Gastrocnemius medialis (tissue), 4 donors: ENCODE measurements at regions not wholly inside any gene's neighbourhood (a gene's known extent, or its start where the extent isn't known, plus 50 kb on each side); places are given as distances from the start of the nearest gene placed in this dataset.

ENCODE experiments used
- ATAC-seq, 2 donors: fragments of 150-250 bp; one replicate each; pipeline ENCODE4 v1.9.1; 2016
- DNase-seq, 2 donors: peaks; one replicate each; pipeline ENCODE4 v3.0.0-alpha.2; 2019
- H3K27ac ChIP-seq, 4 donors: fragments of 200-600 bp; sonication (generic); 1 replicate in 1 of 4; 2 replicates in 3 of 4; pipeline ENCODE4 v1.5.1; 2016 to 2018; ENCODE audit warnings: mild to moderate bottlenecking in 2 of 4, moderate library complexity in 1 of 4
- H3K27me3 ChIP-seq, 3 donors: fragments of 200-600 bp; sonication (generic) in 2 of 3; 1 replicate in 1 of 3; 2 replicates in 2 of 3; pipeline versions ENCODE4 v1.5.1 to v1.6.0; 2016 to 2019; ENCODE audit warnings: mild to moderate bottlenecking in 1 of 3, moderate library complexity in 1 of 3
- H3K36me3 ChIP-seq, 2 donors: fragments of 200-600 bp; sonication (generic) in 1 of 2; one replicate each; pipeline ENCODE4 v1.5.1; 2017 to 2018
- H3K4me1 ChIP-seq, 2 donors: fragments of 200-600 bp; sonication (generic) in 1 of 2; one replicate each; pipeline ENCODE4 v1.5.1; 2016 to 2017; ENCODE audit warnings: mild to moderate bottlenecking in 2 of 2
- H3K4me3 ChIP-seq, 4 donors: fragments of 200-600 bp; sonication (generic) in 3 of 4; 1 replicate in 1 of 4; 2 replicates in 3 of 4; pipeline ENCODE4 v1.5.1; 2016 to 2019; ENCODE audit warnings: mild to moderate bottlenecking in 2 of 4
- H3K9me3 ChIP-seq, 3 donors: fragments of 200-600 bp; sonication (generic) in 2 of 3; 1 replicate in 1 of 3; 2 replicates in 2 of 3; pipeline ENCODE4 v1.5.1; 2016 to 2019
- POLR2A ChIP-seq, 2 donors: fragments of 450-650 bp; IDR thresholded peaks; one replicate each; pipeline ENCODE4 v1.6.1; 2017; ENCODE audit warnings: antibody characterized with exemption in 2 of 2, mild to moderate bottlenecking in 2 of 2, moderate library complexity in 2 of 2
- in situ Hi-C, 4 donors: fragments of 200-750 bp; cut with MboI; loops; one replicate each; pipeline versions ENCODE4 v1.15.0 to v1.8.0; 2017; ENCODE audit warnings: low sequenced_read_pairs in 4 of 4
- intact Hi-C: fragments of 100-400 bp; cut with DNase I; formaldehyde crosslinking; loops from one replicate; pipeline ENCODE4 v1.15.1; 2023; ENCODE audit warnings: low total_unique reads
- TF ChIP-seq, protein P1 (sequence below), 5 experiments: fragments of 450-650 bp in 3 of 5; fragments of 200-600 bp in 2 of 5; sonication (generic) in 2 of 5; IDR thresholded peaks in 4 of 5; conservative IDR thresholded peaks in 1 of 5; 1 replicate in 4 of 5; 2 replicates in 1 of 5; pipeline ENCODE4 v1.5.1; 2016 to 2019; ENCODE audit warnings: antibody characterized with exemption in 5 of 5, mild to moderate bottlenecking in 3 of 5, moderate library complexity in 3 of 5

DNA sequence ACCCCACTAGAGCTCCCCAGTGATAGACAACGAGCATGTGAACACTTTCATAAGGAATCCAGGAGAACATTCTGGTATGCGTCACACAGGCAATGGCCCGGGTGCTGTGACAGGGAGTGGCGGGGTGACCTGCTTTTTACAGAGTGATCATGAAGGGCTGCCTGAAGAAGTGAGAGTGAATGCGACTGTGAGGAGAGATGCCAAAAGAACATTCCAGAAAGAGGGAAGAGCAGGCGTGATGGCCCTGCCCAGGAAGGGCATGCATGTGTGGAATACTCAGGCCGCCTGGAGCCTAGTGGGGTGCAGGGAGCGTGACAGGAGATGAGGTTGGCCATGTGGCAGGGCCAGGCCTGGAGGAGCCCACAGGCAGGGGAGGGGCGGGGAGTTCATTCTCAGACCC lies 53.8 kb downstream of the FZD10 start:
- no peaks in the 10 kb centered on the region for H3K27me3 ChIP-seq
- in situ Hi-C loops = no loop called here
- intact Hi-C loops = no loop called here

DNA sequence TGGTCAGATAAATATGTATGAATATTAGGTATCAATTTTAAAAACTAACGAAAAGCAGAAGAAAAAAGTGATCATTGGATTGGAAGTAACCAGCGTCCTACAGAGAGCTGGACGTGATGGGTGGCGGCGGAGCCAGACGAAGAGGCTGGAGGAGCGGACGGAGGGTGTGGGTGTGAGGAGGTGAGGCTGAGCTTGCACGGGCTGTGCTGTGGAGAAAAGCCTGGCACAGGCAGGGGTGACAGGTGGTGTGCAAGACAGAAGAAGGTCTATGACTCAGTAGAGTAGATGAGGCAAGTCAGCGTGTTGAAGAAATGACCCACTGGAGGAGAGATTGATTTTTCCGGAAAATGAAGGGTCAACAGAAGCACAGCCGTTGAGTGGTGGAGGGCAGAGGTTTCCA lies 56.4 kb downstream of the FZD10 start:
- H3K27me3 ChIP-seq = no peaks in the 10 kb centered on the region
- in situ Hi-C loops = no loop called here
- ATAC-seq (no peak), DNase-seq (no peak)
- H3K9me3 ChIP-seq = no peaks in the 10 kb centered on the region
- H3K27ac ChIP-seq = no peak overlapping the region
- H3K36me3 ChIP-seq = no peaks in the 10 kb centered on the region
- H3K4me3 ChIP-seq = no peak overlapping the region
- TF ChIP-seq POLR2A (IDR thresholded peaks at IDR 0.05) = no peak
- TF ChIP-seq, protein P1, sequence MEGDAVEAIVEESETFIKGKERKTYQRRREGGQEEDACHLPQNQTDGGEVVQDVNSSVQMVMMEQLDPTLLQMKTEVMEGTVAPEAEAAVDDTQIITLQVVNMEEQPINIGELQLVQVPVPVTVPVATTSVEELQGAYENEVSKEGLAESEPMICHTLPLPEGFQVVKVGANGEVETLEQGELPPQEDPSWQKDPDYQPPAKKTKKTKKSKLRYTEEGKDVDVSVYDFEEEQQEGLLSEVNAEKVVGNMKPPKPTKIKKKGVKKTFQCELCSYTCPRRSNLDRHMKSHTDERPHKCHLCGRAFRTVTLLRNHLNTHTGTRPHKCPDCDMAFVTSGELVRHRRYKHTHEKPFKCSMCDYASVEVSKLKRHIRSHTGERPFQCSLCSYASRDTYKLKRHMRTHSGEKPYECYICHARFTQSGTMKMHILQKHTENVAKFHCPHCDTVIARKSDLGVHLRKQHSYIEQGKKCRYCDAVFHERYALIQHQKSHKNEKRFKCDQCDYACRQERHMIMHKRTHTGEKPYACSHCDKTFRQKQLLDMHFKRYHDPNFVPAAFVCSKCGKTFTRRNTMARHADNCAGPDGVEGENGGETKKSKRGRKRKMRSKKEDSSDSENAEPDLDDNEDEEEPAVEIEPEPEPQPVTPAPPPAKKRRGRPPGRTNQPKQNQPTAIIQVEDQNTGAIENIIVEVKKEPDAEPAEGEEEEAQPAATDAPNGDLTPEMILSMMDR (IDR thresholded peaks at IDR 0.05 in 4 of 5, conservative IDR thresholded peaks at IDR 0.05 in 1 of 5) = no peak
- no peaks in the 10 kb centered on the region for H3K4me1 ChIP-seq
- intact Hi-C loops = no loop called here

More for the DNA sequence above, 53.8 kb downstream of the FZD10 start:
- ATAC-seq (no peak), DNase-seq (no peak)
- TF ChIP-seq, protein P1 (IDR thresholded peaks at IDR 0.05 in 4 of 5, conservative IDR thresholded peaks at IDR 0.05 in 1 of 5) = no peak
- H3K9me3 ChIP-seq = no peaks in the 10 kb centered on the region
- H3K4me1 ChIP-seq = no peaks in the 10 kb centered on the region
- H3K4me3 ChIP-seq = no peak overlapping the region
- H3K36me3 ChIP-seq = no peaks in the 10 kb centered on the region
- no peak overlapping the region for H3K27ac ChIP-seq

DNA sequence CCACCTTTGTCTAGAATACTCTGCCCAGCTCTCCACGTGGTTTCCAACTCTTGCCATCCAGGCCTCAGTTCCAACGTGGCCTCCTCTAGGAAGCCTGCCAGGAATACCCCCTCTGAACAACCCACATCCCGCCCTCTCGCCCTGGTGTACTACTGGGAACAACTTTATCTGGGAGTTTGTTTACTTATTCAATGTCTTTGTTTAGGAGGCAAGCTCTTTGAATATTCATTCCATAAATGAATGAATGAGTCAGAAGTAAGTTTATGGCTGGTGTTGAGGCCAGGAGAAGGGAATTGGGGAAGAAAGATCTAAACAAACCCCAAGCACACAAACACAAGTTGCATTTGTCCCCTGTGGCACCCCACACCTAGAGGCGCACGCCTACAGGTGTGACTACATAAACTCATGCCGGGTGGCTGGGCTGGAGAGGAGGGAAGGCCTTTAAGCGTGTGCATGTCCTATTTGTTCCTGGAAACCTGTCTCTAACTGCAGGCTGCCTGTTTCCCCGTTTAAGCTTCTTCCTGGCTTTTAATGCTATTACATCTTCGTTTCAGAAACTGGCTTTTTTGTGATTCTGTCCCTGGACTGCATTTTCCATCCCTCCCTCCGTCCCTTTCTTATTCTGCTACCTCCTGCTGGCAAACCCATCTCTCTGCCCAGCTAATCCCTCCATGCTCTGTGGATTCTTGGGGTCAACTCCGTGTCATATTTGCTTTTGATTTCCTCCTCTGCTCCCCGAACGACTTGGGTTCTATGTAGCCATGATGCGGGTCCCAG lies 57.9 kb downstream of the FZD10 start:
- in situ Hi-C loops (no loop called here), intact Hi-C loops (no loop called here)
- Histone ChIP-seq H3K4me1 (no peaks in the 10 kb centered on the region), H3K9me3 (no peaks in the 10 kb centered on the region), H3K27ac (no peak overlapping the region), H3K36me3 (no peaks in the 10 kb centered on the region), H3K4me3 (no peak overlapping the region), H3K27me3 (no peaks in the 10 kb centered on the region)
- TF ChIP-seq POLR2A (IDR thresholded peaks at IDR 0.05) = no peak
- TF ChIP-seq, protein P1 (IDR thresholded peaks at IDR 0.05 in 4 of 5, conservative IDR thresholded peaks at IDR 0.05 in 1 of 5) = no peak
- no peak for ATAC-seq
- DNase-seq = no peak

DNA sequence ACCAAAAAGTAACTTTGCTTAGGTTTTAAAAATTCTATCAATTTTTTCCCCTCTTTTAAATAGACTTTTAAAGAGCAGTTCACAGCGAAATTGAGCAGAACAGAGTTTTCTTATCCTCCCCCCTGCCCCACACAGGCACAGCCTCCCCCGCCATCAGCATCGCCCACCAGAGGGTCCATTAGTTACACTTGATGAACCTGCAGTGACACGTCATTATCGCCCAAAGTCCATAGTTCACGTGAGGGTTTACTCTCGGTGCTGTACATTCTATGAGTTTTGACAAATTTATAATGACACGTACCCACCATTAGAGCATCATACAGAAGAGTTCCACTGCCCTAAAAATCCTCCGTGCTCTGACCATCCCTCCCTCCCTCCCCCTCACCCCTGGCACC lies 58.4 kb downstream of the FZD10 start:
- intact Hi-C loops = no loop called here
- H3K27ac ChIP-seq = no peak overlapping the region
- TF ChIP-seq, protein P1 (IDR thresholded peaks at IDR 0.05 in 4 of 5, conservative IDR thresholded peaks at IDR 0.05 in 1 of 5) = no peak
- TF ChIP-seq POLR2A (IDR thresholded peaks at IDR 0.05) = no peak
- in situ Hi-C loops = no loop called here
- DNase-seq (no peak), ATAC-seq (no peak)
- no peaks in the 10 kb centered on the region for H3K4me1 ChIP-seq
- no peaks in the 10 kb centered on the region for H3K36me3 ChIP-seq
- no peak overlapping the region for H3K4me3 ChIP-seq
- H3K9me3 ChIP-seq = no peaks in the 10 kb centered on the region
- H3K27me3 ChIP-seq = no peaks in the 10 kb centered on the region
